HCT116 (cell line): ENCODE measurements at regions not wholly inside any gene's neighbourhood (a gene's known extent, or its start where the extent isn't known, plus 50 kb on each side); places are given as distances from the start of the nearest gene placed in this dataset.

Source experiments
- ATAC-seq: fragments of 200-7000 bp; cut with Tn5 transposase; 2 replicates; pipeline ENCODE4 v1.9.1; 2020; ENCODE audit warnings: mild to moderate bottlenecking, moderate library complexity
- BruUV-seq: library from RNA; stranded (reverse); fragments of 400-500 nt; replicated peaks from 2 replicates; lab custom pipeline; 2021; lab: Mats Ljungman, UMichigan
- CTCF ChIA-PET: fragments of 300-600 bp; sonication (Branson Sonifier 250); formaldehyde crosslinking; loops from one replicate; lab custom pipeline; 2021; ENCODE audit warnings: antibody characterized with exemption; lab: Charles Lee
- POLR2A ChIA-PET: fragments of 300-600, 350-600 bp; sonication (Branson Sonifier 250); formaldehyde crosslinking; loops from one replicate; lab custom pipeline; 2021; ENCODE audit warnings: antibody characterized with exemption; lab: Charles Lee
- RAD21 ChIA-PET, 2 experiments: fragments of 300-600 bp; sonication (Branson Sonifier 250); formaldehyde crosslinking; loops; one replicate each; lab custom pipeline; 2023; ENCODE audit warnings: low total read pairs in 2 of 2; ENCODE audit not compliant: uncharacterized antibody in 2 of 2, unreplicated experiment in 2 of 2, low non-redundant PET in 1 of 2; lab: Charles Lee
- DNase-seq: peaks from one replicate; pipeline ENCODE4 v3.0.0-alpha.2; 2010; ENCODE audit warnings: low read depth, low spot score
- H2AFZ ChIP-seq: fragments of 200-600 bp; shearing (Covaris generic), sonication (generic); 2 replicates; pipeline ENCODE4 v1.6.1; 2017; ENCODE audit warnings: low read depth, mixed run types, mixed read lengths, antibody characterized with exemption, low read length; ENCODE audit not compliant: poor library complexity, severe bottlenecking
- H3K27ac ChIP-seq: 2 replicates; pipeline ENCODE4 v1.5.1; 2012; ENCODE audit warnings: low read depth, low read length
- H3K27me3 ChIP-seq: fragments of 200-600 bp; sonication (generic); 2 replicates; pipeline ENCODE4 v1.6.1; 2016; ENCODE audit warnings: mixed run types, low read length, mixed read lengths; ENCODE audit not compliant: insufficient read depth
- H3K36me3 ChIP-seq, 2 experiments: fragments of 200-500 bp in 1 of 2; fragments of 200-600 bp in 1 of 2; sonication (Bioruptor generic) in 1 of 2; sonication (generic) in 1 of 2; 2 replicates each; pipeline versions ENCODE4 v1.5.1 to v1.6.1; 2014 to 2016; ENCODE audit warnings: low read length in 2 of 2, inconsistent platforms in 1 of 2, mixed read lengths in 1 of 2, mixed run types in 1 of 2; ENCODE audit not compliant: insufficient read depth in 2 of 2, control insufficient read depth in 1 of 2
- H3K4me1 ChIP-seq, 2 experiments: fragments of 200-600 bp in 1 of 2; sonication (generic) in 1 of 2; 2 replicates each; pipeline versions ENCODE4 v1.5.1 to v1.6.1; 2012 to 2017; ENCODE audit warnings: low read length in 2 of 2, inconsistent platforms in 1 of 2, mild to moderate bottlenecking in 1 of 2, mixed read lengths in 1 of 2, mixed run types in 1 of 2, moderate library complexity in 1 of 2; ENCODE audit not compliant: insufficient read depth in 2 of 2, control insufficient read depth in 1 of 2
- H3K4me2 ChIP-seq: fragments of 200-600 bp; sonication (generic); 2 replicates; pipeline ENCODE4 v1.6.1; 2017; ENCODE audit warnings: mixed run types, low read length, mixed read lengths
- H3K4me3 ChIP-seq, 2 experiments: fragments of 200-600 bp in 1 of 2; sonication (generic) in 1 of 2; replicated peaks in 1 of 2; 2 replicates each; pipeline ENCODE4 v1.5.1; 2011 to 2016; ENCODE audit warnings: low read length in 2 of 2, control low read depth in 1 of 2, low read depth in 1 of 2, mild to moderate bottlenecking in 1 of 2, mixed read lengths in 1 of 2, mixed run types in 1 of 2
- H3K79me2 ChIP-seq: fragments of 200-600 bp; sonication (generic); 2 replicates; pipeline ENCODE4 v1.6.1; 2017; ENCODE audit warnings: mild to moderate bottlenecking, mixed run types, low read length, moderate library complexity, mixed read lengths; ENCODE audit not compliant: insufficient read depth
- H3K9ac ChIP-seq: fragments of 200-600 bp; sonication (generic); 2 replicates; pipeline ENCODE4 v1.6.1; 2016; ENCODE audit warnings: low read length, mixed read lengths
- H3K9me2 ChIP-seq: fragments of 200-600 bp; sonication (generic), shearing (Covaris generic); 2 replicates; pipeline ENCODE4 v1.6.1; 2017; ENCODE audit warnings: mixed run types, mild to moderate bottlenecking, moderate library complexity; ENCODE audit not compliant: insufficient read depth
- H3K9me3 ChIP-seq, 2 experiments: fragments of 200-500 bp in 1 of 2; fragments of 200-600 bp in 1 of 2; sonication (Bioruptor generic) in 1 of 2; sonication (generic) in 1 of 2; 2 replicates each; pipeline ENCODE4 v1.6.1; 2014 to 2017; ENCODE audit warnings: low read length in 2 of 2, mixed read lengths in 2 of 2, inconsistent platforms in 1 of 2, low read depth in 1 of 2, mild to moderate bottlenecking in 1 of 2, mixed run types in 1 of 2, moderate library complexity in 1 of 2; ENCODE audit not compliant: control insufficient read depth in 1 of 2, insufficient read depth in 1 of 2
- H4K20me1 ChIP-seq: fragments of 200-600 bp; sonication (generic), shearing (Covaris generic); 2 replicates; pipeline ENCODE4 v1.6.1; 2017; ENCODE audit warnings: mixed run types, mild to moderate bottlenecking, moderate library complexity; ENCODE audit not compliant: insufficient read depth
- ELF1 ChIP-seq: IDR thresholded peaks from 2 replicates; pipeline ENCODE4 v1.6.1; 2012; ENCODE audit warnings: low read depth, borderline replicate concordance
- EZH2phosphoT487 ChIP-seq: fragments of 200-600 bp; IDR thresholded peaks from 2 replicates; pipeline ENCODE4 v1.6.1; 2018; ENCODE audit warnings: antibody characterized with exemption, borderline replicate concordance
- FOSL1 ChIP-seq: IDR thresholded peaks from 2 replicates; pipeline ENCODE4 v1.6.1; 2012; ENCODE audit warnings: low read depth
- JUND ChIP-seq: IDR thresholded peaks from 2 replicates; pipeline ENCODE4 v1.6.1; 2012
- RAD21 ChIP-seq: IDR thresholded peaks from 2 replicates; pipeline ENCODE4 v1.6.1; 2012; ENCODE audit warnings: low read depth, mild to moderate bottlenecking
- SIN3A ChIP-seq: IDR thresholded peaks from 2 replicates; pipeline ENCODE4 v1.6.1; 2012; ENCODE audit warnings: low read depth
- SP1 ChIP-seq: IDR thresholded peaks from 2 replicates; pipeline ENCODE4 v1.6.1; 2012; ENCODE audit warnings: low read depth
- YY1 ChIP-seq: IDR thresholded peaks from 2 replicates; pipeline ENCODE4 v1.6.1; 2011; ENCODE audit warnings: low read length, low read depth, moderate library complexity, mild to moderate bottlenecking; ENCODE audit not compliant: insufficient replicate concordance; ENCODE audit errors: extremely low read depth
- ZFX ChIP-seq: fragments of 450-650 bp; IDR thresholded peaks from 2 replicates; pipeline ENCODE4 v1.6.1; 2017
- intact Hi-C: fragments of 100-400 bp; cut with micrococcal nuclease; formaldehyde crosslinking; loops from 2 replicates; pipeline ENCODE4 v1.10.0; 2022
- TF ChIP-seq, protein P1 (sequence below): IDR thresholded peaks from 2 replicates; pipeline ENCODE4 v1.6.1; 2011; ENCODE audit warnings: mild to moderate bottlenecking, low read length, moderate library complexity; ENCODE audit not compliant: insufficient replicate concordance; ENCODE audit errors: extremely low read depth
- TF ChIP-seq, protein P2 (sequence below), 3 experiments: fragments of 200-600 bp in 1 of 3; sonication (generic) in 1 of 3; IDR thresholded peaks in 2 of 3; conservative IDR thresholded peaks in 1 of 3; 2 replicates each; pipeline ENCODE4 v1.5.1; 2012 to 2017; ENCODE audit warnings: low read depth in 2 of 3, low read length in 2 of 3, antibody characterized with exemption in 1 of 3, borderline replicate concordance in 1 of 3, control low read depth in 1 of 3, mild to moderate bottlenecking in 1 of 3, mixed read lengths in 1 of 3, mixed run types in 1 of 3, moderate library complexity in 1 of 3; ENCODE audit not compliant: insufficient read depth in 1 of 3
- TF ChIP-seq, protein P3 (sequence below): IDR thresholded peaks from 2 replicates; pipeline ENCODE4 v1.6.1; 2012
- TF ChIP-seq, protein P4 (sequence below): IDR thresholded peaks from 2 replicates; pipeline ENCODE4 v1.6.1; 2012

DNA sequence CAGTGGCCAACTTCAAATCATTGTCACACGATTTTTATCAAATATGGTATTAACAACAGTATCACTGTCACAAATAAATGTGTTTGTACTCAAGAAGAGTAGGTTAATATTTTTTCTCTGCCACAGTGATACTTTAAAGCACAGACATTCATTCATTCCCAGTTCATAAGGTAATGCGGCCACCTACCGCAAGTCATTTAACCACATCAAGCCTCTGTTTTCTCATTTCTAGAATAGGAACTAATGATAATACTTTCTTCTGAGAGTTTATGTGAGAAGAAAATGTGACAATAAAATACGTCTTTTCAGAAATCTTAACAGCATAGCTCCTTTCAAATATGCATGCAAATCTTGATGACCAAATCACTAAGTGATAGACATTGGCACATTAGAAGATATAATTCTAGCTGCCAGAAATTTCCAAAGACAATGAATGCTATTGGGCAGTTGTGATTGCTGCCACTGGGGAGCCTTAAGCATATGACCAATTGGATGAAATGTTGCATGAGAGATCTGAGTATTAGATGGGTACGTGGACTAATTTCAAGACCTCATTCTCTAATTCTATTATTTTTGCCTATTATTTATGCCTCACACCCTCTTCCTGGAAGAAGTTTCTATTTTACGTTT is 430.9 kb downstream of the PID1 start:
- Histone ChIP-seq H3K9me2 (no peaks in the 10 kb centered on the region), H4K20me1 (no peaks in the 10 kb centered on the region), H3K9ac (no peak overlapping the region), H3K27me3 (no peaks in the 10 kb centered on the region)
- no peak for ATAC-seq
- no TSS peak for BruUV-seq
- CTCF ChIA-PET: no interaction called here
- TF ChIP-seq, protein P1, sequence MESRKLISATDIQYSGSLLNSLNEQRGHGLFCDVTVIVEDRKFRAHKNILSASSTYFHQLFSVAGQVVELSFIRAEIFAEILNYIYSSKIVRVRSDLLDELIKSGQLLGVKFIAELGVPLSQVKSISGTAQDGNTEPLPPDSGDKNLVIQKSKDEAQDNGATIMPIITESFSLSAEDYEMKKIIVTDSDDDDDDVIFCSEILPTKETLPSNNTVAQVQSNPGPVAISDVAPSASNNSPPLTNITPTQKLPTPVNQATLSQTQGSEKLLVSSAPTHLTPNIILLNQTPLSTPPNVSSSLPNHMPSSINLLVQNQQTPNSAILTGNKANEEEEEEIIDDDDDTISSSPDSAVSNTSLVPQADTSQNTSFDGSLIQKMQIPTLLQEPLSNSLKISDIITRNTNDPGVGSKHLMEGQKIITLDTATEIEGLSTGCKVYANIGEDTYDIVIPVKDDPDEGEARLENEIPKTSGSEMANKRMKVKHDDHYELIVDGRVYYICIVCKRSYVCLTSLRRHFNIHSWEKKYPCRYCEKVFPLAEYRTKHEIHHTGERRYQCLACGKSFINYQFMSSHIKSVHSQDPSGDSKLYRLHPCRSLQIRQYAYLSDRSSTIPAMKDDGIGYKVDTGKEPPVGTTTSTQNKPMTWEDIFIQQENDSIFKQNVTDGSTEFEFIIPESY: no peak
- TF ChIP-seq, all 23 proteins: peak for 0
- POLR2A ChIA-PET: no interaction called here
- H3K9me3 ChIP-seq: no peaks in the 10 kb centered on the region
- no peak overlapping the region for H3K4me3 ChIP-seq
- no peak for DNase-seq
- H2AFZ ChIP-seq: no peak overlapping the region
- H3K4me1 ChIP-seq: no peaks in the 10 kb centered on the region
- H3K79me2 ChIP-seq: no peaks in the 10 kb centered on the region
- no peaks in the 10 kb centered on the region for H3K36me3 ChIP-seq
- intact Hi-C loops: no loop called here
- RAD21 ChIA-PET: no interaction called here
- no peak overlapping the region for H3K4me2 ChIP-seq
- no peak overlapping the region for H3K27ac ChIP-seq

DNA sequence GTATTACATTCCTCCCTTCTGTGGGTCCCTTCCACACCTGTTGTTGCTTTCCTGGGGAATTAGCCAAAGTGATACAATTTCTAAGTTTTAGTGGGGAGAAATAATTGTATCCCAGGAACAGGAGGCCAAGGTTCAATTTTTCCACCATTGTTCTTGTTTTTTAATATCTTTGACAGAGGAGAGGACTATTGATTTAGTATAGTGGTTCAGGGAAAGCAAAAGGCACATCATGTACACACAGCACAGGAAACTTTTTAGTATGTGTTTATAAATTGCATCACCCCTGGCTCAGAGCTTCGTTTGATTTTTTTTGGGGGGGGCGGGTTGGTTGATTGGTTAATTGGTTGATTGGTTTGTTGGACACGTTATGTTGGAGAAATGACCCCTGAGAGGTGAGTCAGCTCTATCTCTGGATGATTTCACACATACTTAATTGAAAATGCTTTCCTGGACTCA is 431.6 kb downstream of the PID1 start:
- BruUV-seq: no TSS peak
- ChIA-PET POLR2A (no interaction called here), RAD21 (no interaction called here), CTCF (no interaction called here)
- intact Hi-C loops: no loop called here
- H3K36me3 ChIP-seq: no peaks in the 10 kb centered on the region
- H3K4me3 ChIP-seq: no peak overlapping the region
- no peak overlapping the region for H3K4me2 ChIP-seq
- DNase-seq (no peak), ATAC-seq (no peak)
- no peak overlapping the region for H2AFZ ChIP-seq
- H3K9ac ChIP-seq: no peak overlapping the region
- H4K20me1 ChIP-seq: no peaks in the 10 kb centered on the region
- no peaks in the 10 kb centered on the region for H3K79me2 ChIP-seq
- no peak overlapping the region for H3K27ac ChIP-seq
- no peaks in the 10 kb centered on the region for H3K9me2 ChIP-seq
- no peaks in the 10 kb centered on the region for H3K4me1 ChIP-seq
- H3K9me3 ChIP-seq: no peaks in the 10 kb centered on the region
- H3K27me3 ChIP-seq: no peaks in the 10 kb centered on the region
- TF ChIP-seq YY1 (no peak), JUND (no peak), ZFX (no peak), RAD21 (no peak), ELF1 (no peak), FOSL1 (no peak), SIN3A (no peak), EZH2phosphoT487 (no peak), SP1 (no peak)
- TF ChIP-seq, protein P2, sequence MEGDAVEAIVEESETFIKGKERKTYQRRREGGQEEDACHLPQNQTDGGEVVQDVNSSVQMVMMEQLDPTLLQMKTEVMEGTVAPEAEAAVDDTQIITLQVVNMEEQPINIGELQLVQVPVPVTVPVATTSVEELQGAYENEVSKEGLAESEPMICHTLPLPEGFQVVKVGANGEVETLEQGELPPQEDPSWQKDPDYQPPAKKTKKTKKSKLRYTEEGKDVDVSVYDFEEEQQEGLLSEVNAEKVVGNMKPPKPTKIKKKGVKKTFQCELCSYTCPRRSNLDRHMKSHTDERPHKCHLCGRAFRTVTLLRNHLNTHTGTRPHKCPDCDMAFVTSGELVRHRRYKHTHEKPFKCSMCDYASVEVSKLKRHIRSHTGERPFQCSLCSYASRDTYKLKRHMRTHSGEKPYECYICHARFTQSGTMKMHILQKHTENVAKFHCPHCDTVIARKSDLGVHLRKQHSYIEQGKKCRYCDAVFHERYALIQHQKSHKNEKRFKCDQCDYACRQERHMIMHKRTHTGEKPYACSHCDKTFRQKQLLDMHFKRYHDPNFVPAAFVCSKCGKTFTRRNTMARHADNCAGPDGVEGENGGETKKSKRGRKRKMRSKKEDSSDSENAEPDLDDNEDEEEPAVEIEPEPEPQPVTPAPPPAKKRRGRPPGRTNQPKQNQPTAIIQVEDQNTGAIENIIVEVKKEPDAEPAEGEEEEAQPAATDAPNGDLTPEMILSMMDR (IDR thresholded peaks at IDR 0.05 in 2 of 3, conservative IDR thresholded peaks at IDR 0.05 in 1 of 3; ENCODE audit: borderline replicate concordance in 1 of 3, insufficient read depth in 1 of 3, low read depth in 2 of 3, low read length in 2 of 3): no peak
- TF ChIP-seq, protein P1: no peak
- TF ChIP-seq, protein P3, sequence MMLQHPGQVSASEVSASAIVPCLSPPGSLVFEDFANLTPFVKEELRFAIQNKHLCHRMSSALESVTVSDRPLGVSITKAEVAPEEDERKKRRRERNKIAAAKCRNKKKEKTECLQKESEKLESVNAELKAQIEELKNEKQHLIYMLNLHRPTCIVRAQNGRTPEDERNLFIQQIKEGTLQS: no peak
- TF ChIP-seq, protein P4, sequence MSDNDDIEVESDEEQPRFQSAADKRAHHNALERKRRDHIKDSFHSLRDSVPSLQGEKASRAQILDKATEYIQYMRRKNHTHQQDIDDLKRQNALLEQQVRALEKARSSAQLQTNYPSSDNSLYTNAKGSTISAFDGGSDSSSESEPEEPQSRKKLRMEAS: no peak
